HEK293T (cell line): ENCODE measurements at regions not wholly inside any gene's neighbourhood (a gene's known extent, or its start where the extent isn't known, plus 50 kb on each side); places are given as distances from the start of the nearest gene placed in this dataset.

ENCODE experiments used
- HDGF ChIP-seq: fragments of 450-650 bp; IDR thresholded peaks from 2 replicates; pipeline ENCODE4 v1.6.1; 2017; ENCODE audit warnings: antibody characterized with exemption, borderline replicate concordance
- SP1 ChIP-seq: fragments of 450-650 bp; IDR thresholded peaks from 2 replicates; pipeline ENCODE4 v1.6.1; 2017
- TARDBP ChIP-seq: fragments of 450-650 bp; IDR thresholded peaks from 2 replicates; pipeline ENCODE4 v1.6.1; 2016

DNA sequence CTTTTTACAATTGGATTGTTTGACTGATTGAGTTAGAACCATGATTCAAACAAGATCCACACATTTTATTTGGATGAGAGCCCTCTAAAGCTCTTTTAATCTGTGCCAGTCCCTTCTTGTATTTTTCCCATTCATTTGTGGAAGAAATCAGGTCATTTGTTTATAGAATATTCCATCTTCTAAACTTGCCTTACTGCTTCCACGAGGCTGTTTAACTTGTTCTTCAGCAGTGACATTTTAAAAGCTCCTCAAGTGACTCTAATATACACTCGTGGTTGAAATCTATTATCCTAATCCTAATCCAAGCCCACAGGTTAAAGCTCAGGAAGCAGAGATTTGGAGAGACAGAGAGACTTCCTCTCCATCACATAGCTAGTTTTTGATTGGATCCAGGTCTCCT is 155.4 kb upstream of the SVIL start:
- TF ChIP-seq TARDBP (no peak), SP1 (no peak), HDGF (no peak)
